ENCODE measurements at regions not wholly inside any gene's neighbourhood (a gene's known extent, or its start where the extent isn't known, plus 50 kb on each side); places are given as distances from the start of the nearest gene placed in this dataset.
"Not testable (repeated sequence)": the region's sequence is repeated elsewhere in the genome, so short reads cannot be mapped to it uniquely, and the experiment has no call there.

DNA sequence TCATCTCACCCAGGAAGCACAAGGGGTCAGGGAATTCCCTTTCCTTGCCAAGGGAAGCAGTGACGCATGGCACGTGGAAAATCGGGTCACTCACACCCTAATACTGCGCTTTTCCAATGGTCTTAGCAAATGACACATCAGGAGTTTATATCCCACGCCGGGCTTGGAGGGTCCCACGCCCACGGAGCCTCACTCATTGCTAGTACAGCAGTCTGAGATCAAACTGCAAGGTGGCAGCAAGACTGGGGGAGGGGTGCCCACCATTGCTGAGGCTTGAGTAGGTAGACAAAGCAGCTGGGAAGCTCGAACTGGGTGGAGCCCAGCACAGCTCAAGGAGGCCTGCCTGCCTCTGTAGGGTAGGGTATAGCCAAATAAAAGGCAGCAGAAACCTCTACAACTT is 691.1 kb upstream of the PCDH10 start:
- H3K27me3 ChIP-seq (ENCODE audit: insufficient read depth, low read length); H3K4me1 ChIP-seq (ENCODE audit: insufficient read depth, low read length): not testable (repeated sequence)

DNA sequence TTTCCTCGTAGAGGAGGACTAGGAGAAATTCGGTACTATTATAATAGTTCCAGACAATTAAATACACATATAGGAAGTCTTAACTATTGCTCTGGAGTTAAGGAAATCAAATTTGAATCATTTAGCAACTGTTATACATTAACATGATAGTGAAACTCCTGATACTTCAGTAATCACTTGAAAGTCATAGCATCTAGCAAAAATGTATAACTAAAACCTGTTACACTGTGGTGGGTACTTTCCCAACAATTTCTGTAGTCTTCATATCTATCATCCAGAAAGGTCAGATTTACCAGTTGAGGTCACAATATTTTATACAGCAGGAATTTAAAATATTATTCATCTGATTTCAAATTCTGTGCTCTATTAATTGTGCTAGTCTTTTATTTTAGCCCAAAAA is 669.6 kb upstream of the PCDH10 start:
- no peaks in the 10 kb centered on the region for H3K9me3 ChIP-seq (ENCODE audit: low read depth, low read length)
- H3K4me3 ChIP-seq (ENCODE audit: low read length): no peak overlapping the region
- no peaks in the 10 kb centered on the region for H3K27me3 ChIP-seq (ENCODE audit: insufficient read depth, low read length)
- no peaks in the 10 kb centered on the region for H3K4me1 ChIP-seq (ENCODE audit: insufficient read depth, low read length)

More for the DNA sequence above, 691.1 kb upstream of the PCDH10 start:
- not testable (repeated sequence) for H3K9me3 ChIP-seq (ENCODE audit: low read depth, low read length); H3K4me3 ChIP-seq (ENCODE audit: low read length)

DNA sequence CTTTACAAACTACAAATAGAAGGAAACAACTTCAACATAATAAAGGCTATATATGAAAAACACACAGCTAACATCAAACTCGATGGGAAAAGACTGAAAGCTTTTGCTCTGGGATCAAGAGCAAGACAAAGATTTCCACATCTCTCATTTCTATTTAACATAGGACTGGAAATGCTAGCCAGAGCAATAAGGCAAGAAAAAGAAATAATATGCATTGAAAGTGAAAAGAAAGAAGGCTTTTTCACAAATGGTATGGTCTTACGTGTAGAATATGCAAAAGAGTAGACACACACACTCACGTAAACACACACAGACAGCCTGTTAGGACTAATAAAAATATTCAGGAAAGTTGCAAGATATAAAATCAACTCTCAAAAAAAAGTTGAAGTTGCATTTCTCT is 660.5 kb upstream of the PCDH10 start:
- Histone ChIP-seq H3K4me3 (ENCODE audit: low read length) (no peak overlapping the region), H3K9me3 (ENCODE audit: low read depth, low read length) (peaks cover 7% of the 10 kb centered on the region)

DNA sequence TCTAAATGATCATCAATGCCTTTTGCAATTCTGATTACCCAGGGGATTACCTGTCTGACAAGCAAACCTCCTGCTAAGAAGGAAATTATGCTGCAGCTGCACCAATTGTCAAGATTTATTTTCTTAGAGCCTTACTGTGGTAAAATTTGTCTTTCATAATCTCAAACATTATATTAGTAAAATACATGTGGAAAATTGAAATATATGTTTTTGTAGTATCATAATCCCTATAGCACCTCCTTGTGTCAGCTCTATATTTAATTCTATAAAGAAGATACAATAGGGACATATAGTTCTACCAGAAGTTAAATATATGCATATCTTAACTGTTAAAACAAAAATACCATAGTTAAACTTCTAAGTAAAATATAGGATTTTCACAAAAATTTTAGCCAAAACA is 655.6 kb upstream of the PCDH10 start:
- no peaks in the 10 kb centered on the region for H3K27me3 ChIP-seq (ENCODE audit: insufficient read depth, low read length)
- no peak overlapping the region for H3K4me3 ChIP-seq (ENCODE audit: low read length)
- no peaks in the 10 kb centered on the region for H3K4me1 ChIP-seq (ENCODE audit: insufficient read depth, low read length)
- H3K9me3 ChIP-seq (ENCODE audit: low read depth, low read length): peaks cover 4% of the 10 kb centered on the region

More for the DNA sequence above, 660.5 kb upstream of the PCDH10 start:
- no peaks in the 10 kb centered on the region for H3K27me3 ChIP-seq (ENCODE audit: insufficient read depth, low read length)
- no peaks in the 10 kb centered on the region for H3K4me1 ChIP-seq (ENCODE audit: insufficient read depth, low read length)

DNA sequence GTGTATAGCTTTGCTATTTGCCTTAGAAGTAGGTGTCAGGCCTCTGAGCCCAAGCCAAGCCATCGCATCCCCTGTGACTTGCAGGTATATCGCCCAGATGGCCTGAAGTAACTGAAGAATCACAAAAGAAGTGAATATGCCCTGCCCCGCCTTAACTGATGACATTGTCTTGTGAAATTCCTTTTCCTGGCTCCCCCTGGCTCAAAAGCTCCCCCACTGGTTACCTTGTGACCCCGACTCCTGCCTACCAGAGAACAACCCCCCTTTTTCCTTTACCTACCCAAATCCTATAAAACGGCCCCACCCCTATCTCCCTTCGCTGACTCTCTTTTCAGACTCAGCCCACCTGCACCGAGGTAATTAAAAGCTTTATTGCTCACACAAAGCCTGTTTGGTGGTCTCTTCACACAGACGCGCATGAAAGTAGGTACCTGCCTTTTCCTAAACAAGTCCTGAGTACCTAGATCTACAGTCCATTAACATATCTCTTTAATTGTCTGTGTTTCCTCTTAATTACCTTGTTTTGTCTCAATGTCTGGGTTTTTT is 653.8 kb upstream of the PCDH10 start:
- H3K27me3 ChIP-seq (ENCODE audit: insufficient read depth, low read length); H3K9me3 ChIP-seq (ENCODE audit: low read depth, low read length); H3K4me3 ChIP-seq (ENCODE audit: low read length); H3K4me1 ChIP-seq (ENCODE audit: insufficient read depth, low read length): not testable (repeated sequence)

DNA sequence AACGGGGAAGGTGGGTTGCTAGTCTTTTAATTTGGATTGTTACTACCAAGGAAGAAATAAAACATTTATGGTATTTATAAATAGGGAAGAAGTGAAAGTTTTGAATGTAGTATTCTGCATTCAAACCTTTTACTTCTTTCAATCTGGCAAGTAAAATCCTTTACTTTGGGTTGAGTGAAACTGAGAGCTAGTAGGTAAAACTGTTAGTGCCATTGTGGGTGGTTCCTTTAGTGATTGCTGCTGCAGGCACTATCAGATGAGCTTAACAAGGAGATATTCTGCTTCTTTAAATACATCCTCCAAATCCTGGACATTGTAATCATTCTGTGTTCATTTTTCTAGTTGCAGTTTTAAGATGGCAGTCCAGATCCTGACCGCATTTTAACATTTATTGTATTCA is 650.9 kb upstream of the PCDH10 start:
- H3K4me1 ChIP-seq (ENCODE audit: insufficient read depth, low read length): no peaks in the 10 kb centered on the region
- H3K9me3 ChIP-seq (ENCODE audit: low read depth, low read length): no peaks in the 10 kb centered on the region
- H3K27me3 ChIP-seq (ENCODE audit: insufficient read depth, low read length): no peaks in the 10 kb centered on the region
- H3K4me3 ChIP-seq (ENCODE audit: low read length): no peak overlapping the region

DNA sequence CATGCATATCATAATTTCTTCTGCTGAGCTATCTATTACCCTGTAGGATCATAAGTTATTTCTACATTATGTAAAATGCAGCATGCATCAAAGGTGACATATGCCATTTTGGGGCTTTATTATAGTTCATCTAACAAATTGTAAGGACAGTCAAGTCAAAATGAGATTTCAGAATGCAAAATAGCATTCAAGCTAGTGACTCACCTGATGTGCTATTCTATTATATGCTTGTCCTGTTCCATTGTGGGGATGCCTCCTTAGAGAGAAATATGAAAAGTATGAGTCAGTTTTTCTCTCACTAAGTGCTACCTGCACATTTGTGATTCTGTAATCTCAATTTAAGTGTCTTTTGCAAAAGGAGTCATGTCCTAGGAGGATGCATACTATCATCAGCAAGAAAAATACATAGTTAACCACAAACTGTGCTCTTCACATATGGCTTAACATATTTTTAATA is 647.0 kb upstream of the PCDH10 start:
- no peak overlapping the region for H3K4me3 ChIP-seq (ENCODE audit: low read length)
- no peaks in the 10 kb centered on the region for H3K9me3 ChIP-seq (ENCODE audit: low read depth, low read length)
- no peaks in the 10 kb centered on the region for H3K4me1 ChIP-seq (ENCODE audit: insufficient read depth, low read length)
- no peaks in the 10 kb centered on the region for H3K27me3 ChIP-seq (ENCODE audit: insufficient read depth, low read length)

DNA sequence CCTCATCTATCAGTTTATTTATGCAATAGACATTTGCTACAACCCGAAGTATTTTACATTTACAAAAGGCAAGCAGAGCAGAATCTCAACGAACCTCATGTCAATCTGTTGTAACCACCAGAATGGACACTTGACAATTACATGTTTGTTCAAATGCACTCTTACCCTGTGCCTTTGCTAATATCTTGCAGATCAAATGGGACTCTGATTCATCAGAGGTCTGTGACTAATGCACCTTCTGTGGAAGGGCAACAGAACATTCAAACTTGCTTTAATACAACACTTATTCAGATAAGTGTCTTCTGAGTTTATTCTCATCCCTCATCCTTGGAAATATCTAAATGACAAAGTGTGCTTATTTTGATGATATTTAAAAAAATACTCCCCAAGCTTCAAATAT is 644.7 kb upstream of the PCDH10 start:
- Histone ChIP-seq H3K27me3 (ENCODE audit: insufficient read depth, low read length) (no peaks in the 10 kb centered on the region), H3K4me3 (ENCODE audit: low read length) (no peak overlapping the region), H3K9me3 (ENCODE audit: low read depth, low read length) (no peaks in the 10 kb centered on the region), H3K4me1 (ENCODE audit: insufficient read depth, low read length) (no peaks in the 10 kb centered on the region)

DNA sequence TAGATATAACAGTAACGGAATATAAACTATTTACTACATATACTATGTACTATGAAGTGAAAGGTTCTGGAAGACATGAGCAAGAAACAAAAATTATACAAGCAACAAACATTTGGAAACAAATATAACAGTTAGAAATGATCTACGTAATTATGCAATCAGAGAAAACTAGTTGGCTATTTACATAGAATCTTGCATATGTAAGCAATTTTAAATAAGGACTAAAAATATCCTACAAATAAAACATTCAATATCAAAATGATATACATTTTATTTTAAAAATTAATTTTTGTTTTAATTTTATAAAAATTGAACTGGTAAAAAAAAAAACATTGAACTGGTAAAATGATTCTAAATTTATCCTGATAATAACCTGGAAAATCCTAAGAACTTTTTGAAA is 642.5 kb upstream of the PCDH10 start:
- Histone ChIP-seq H3K4me1 (ENCODE audit: insufficient read depth, low read length) (no peaks in the 10 kb centered on the region), H3K9me3 (ENCODE audit: low read depth, low read length) (no peaks in the 10 kb centered on the region), H3K27me3 (ENCODE audit: insufficient read depth, low read length) (no peaks in the 10 kb centered on the region), H3K4me3 (ENCODE audit: low read length) (no peak overlapping the region)

DNA sequence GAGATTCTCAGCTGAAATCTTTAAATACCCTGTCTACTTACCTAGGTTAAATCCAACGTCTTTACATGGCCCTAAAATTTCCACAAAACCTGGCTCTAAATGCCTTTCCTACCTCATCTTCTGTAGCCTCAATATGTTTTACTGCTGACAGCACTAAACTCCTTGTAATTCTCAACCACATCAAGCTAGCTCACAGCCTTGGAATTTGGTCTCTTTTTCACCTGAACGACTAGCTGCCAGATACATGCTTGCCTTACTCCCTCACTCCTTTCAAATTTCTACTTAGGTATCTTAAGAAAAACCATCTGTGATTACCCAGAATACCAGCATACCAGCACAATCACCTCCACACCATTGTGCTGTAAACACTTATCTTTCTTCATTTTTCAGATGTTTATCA is 635.6 kb upstream of the PCDH10 start:
- Histone ChIP-seq H3K4me3 (ENCODE audit: low read length) (no peak overlapping the region), H3K9me3 (ENCODE audit: low read depth, low read length) (no peaks in the 10 kb centered on the region), H3K4me1 (ENCODE audit: insufficient read depth, low read length) (no peaks in the 10 kb centered on the region), H3K27me3 (ENCODE audit: insufficient read depth, low read length) (no peaks in the 10 kb centered on the region)

DNA sequence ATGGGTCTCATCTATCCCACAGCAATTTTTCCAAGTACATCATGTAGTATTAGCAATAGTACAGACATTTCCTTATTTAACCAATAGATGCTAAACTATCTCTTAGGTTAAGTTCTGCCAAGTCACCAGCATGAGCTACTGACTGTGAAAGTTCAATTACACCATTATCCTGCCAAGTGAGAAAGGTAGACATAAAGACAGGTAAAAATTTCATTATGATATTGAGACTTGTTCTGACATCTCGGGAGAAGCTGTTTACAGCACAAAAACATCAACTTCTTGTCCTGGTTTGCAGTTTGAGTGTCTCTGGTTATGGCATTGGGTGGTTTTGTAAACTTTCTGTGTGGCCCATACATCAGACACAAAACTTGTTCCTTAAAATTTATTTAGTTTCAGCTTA is 622.4 kb upstream of the PCDH10 start:
- Histone ChIP-seq H3K4me3 (ENCODE audit: low read length) (no peak overlapping the region), H3K4me1 (ENCODE audit: insufficient read depth, low read length) (no peaks in the 10 kb centered on the region), H3K27me3 (ENCODE audit: insufficient read depth, low read length) (no peaks in the 10 kb centered on the region), H3K9me3 (ENCODE audit: low read depth, low read length) (no peaks in the 10 kb centered on the region)

DNA sequence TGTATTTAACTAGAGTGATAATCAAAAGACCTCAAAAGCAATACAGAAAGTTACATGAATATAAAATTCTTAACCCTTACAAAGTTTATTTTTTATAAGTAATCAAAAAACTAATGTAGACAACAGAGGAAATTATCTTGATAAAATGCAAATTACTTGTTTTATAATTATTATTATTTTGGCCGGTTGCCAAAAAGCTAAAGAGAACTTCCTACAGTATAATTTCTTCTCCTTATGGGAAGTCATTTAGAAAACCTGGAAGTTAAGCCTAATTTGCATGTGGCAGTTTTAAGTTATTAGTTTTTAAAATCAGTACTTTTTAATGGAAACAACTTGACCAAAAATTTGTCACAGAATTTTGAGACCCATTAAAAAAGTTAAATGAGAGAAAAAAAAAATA is 621.3 kb upstream of the PCDH10 start:
- no peaks in the 10 kb centered on the region for H3K9me3 ChIP-seq (ENCODE audit: low read depth, low read length)
- H3K4me1 ChIP-seq (ENCODE audit: insufficient read depth, low read length): no peaks in the 10 kb centered on the region
- no peak overlapping the region for H3K4me3 ChIP-seq (ENCODE audit: low read length)
- H3K27me3 ChIP-seq (ENCODE audit: insufficient read depth, low read length): no peaks in the 10 kb centered on the region

DNA sequence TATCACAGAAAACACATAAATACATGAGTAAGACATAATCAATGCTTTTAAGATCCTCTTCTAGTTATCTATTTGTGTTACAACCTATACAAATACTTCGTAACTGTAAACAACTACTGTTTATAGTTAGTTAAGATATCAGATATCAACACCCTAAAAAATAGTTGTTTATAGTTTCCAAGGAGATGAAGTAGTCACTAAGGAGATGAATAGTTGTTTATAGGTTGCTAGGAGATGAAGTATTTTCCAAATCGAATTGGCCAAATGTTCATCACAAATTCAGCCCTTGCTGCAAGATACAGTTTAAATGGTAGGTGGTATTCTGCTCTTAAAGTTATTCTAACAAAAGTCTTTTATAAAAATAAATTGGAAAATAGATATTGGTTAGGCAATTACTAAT is 618.2 kb upstream of the PCDH10 start:
- no peak overlapping the region for H3K4me3 ChIP-seq (ENCODE audit: low read length)
- H3K4me1 ChIP-seq (ENCODE audit: insufficient read depth, low read length): no peaks in the 10 kb centered on the region
- H3K27me3 ChIP-seq (ENCODE audit: insufficient read depth, low read length): no peaks in the 10 kb centered on the region
- no peaks in the 10 kb centered on the region for H3K9me3 ChIP-seq (ENCODE audit: low read depth, low read length)

DNA sequence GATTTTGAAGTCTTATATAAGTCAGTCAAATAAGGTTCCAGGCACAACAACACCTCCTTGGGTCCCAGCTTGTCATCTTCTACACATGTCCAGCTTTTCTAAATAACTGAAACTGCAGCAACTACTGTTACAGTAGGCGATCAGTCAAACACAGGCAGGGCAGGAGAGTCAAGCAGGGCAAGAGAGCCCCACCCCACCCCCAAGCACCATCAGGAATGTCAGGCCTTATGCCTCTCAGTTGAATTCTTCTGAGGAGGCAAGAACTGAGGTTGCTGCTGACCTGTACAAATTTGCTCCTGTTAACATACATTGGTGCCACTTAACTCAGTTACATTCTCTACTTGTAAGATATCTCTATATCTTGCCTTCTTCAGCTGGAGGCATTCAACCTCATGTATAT is 608.8 kb upstream of the PCDH10 start:
- no peaks in the 10 kb centered on the region for H3K4me1 ChIP-seq (ENCODE audit: insufficient read depth, low read length)

DNA sequence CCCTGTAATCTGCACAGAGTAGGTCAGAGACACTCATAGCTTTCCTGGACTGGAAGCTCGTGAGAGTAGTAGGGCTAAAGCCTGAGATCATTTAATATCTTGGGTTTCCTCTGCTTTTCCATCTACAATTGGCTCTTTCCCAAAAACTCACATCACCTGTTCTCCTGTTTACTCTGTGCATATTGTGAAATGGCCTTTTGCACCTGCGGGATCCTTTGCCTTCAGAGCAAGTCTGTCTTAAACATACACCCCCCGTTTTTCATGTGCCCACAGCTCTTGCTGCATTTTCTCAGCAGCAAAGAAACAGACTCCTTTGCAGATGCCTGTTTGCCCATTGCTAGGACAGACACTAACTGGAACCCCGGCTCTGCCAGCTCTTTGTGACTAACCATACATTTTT is 608.3 kb upstream of the PCDH10 start:
- H3K4me3 ChIP-seq (ENCODE audit: low read length): no peak overlapping the region
- no peaks in the 10 kb centered on the region for H3K9me3 ChIP-seq (ENCODE audit: low read depth, low read length)
- no peaks in the 10 kb centered on the region for H3K27me3 ChIP-seq (ENCODE audit: insufficient read depth, low read length)
- no peaks in the 10 kb centered on the region for H3K4me1 ChIP-seq (ENCODE audit: insufficient read depth, low read length)

More for the DNA sequence above, 608.8 kb upstream of the PCDH10 start:
- H3K4me3 ChIP-seq (ENCODE audit: low read length): no peak overlapping the region
- H3K27me3 ChIP-seq (ENCODE audit: insufficient read depth, low read length): no peaks in the 10 kb centered on the region
- no peaks in the 10 kb centered on the region for H3K9me3 ChIP-seq (ENCODE audit: low read depth, low read length)

DNA sequence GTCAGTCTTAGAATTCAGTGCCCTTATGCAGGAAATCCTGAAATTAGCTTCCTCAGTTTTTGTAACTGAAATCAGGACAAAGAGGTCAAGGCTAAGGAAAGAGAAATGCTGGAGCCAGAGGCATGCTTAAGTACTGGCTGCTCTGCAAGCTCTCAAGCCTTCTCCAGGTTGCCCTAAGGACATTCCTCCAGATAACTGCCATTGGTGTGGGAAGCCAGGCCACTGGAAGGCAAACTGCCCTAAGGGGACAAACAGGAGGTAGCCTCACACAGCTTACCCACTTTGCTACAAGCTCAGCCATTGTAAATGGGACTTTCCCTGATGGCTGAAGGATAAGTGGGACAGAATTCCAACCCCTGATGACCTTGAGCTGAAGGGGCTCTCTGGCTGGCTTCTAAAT is 606.9 kb upstream of the PCDH10 start:
- Histone ChIP-seq H3K4me1 (ENCODE audit: insufficient read depth, low read length) (no peaks in the 10 kb centered on the region), H3K27me3 (ENCODE audit: insufficient read depth, low read length) (no peaks in the 10 kb centered on the region), H3K4me3 (ENCODE audit: low read length) (no peak overlapping the region), H3K9me3 (ENCODE audit: low read depth, low read length) (no peaks in the 10 kb centered on the region)

DNA sequence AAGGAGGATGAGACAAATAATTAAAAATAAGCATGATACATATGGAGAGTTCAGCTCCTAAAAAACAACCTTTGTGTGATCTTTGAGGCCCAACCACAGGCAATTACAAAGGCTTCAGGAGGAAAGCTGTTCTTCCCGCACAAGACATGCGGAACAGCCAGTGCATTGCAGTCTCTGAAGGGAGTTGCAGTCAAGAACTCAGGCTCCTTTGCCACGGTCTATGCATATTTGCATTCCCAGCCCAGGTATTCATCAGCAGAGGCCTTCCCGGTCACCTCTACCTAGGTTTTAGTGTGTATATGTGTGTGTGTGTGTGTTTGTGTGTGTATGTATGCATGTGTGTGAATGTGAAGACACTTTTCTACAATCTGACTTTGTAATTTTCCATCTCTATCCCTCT is 600.6 kb upstream of the PCDH10 start:
- H3K4me3 ChIP-seq (ENCODE audit: low read length): no peak overlapping the region
- no peaks in the 10 kb centered on the region for H3K4me1 ChIP-seq (ENCODE audit: insufficient read depth, low read length)
- no peaks in the 10 kb centered on the region for H3K27me3 ChIP-seq (ENCODE audit: insufficient read depth, low read length)
- H3K9me3 ChIP-seq (ENCODE audit: low read depth, low read length): peaks cover 8% of the 10 kb centered on the region
